Hematopoietic multipotent progenitor cell treated with erythropoietin and hydrocortisone succinate and interleukin-3 and kit ligand, for 8 days (in vitro differentiated cells): ENCODE measurements at regions not wholly inside any gene's neighbourhood (a gene's known extent, or its start where the extent isn't known, plus 50 kb on each side); places are given as distances from the start of the nearest gene placed in this dataset.

Experiments used
- DNase-seq: peaks from one replicate; pipeline ENCODE4 v3.0.0-alpha.2; 2015

- DNase-seq = no peak
Observed at GRCh38 chr4:152109531-152110509, 349.0 kb upstream of the GATB start.

GRCh38 chr4:152107736-152108500 is 347.1 kb upstream of the GATB start:
- DNase-seq = no peak

DNA sequence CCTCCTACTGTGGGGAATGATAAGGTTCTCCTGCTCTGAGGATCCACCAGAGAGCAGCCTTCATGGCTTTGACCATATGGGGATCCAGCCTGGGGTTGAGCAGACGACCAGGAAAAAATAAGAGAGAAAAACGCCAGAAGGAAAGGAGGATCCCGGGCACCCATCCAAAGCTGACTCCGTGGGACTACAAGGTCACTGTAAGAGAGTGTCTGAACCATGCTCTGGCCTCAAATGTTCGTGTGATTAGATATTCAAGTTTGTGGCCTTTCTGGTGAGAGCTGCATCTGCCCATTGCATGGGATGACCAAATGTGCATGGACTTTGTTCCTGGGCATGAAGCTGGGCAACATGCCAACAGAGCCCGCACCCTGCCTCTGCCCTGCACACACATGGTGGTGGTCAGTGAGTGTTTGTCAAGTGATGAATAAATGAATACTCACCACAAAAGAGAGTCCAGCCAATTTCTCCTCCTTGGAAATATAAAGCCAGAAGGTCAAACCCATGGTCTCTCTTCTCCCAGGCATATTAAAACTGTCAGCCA is 346.0 kb upstream of the GATB start:
- no peak for DNase-seq

GRCh38 chr4:152106113-152106763 is 345.4 kb upstream of the GATB start:
- DNase-seq = no peak

DNA sequence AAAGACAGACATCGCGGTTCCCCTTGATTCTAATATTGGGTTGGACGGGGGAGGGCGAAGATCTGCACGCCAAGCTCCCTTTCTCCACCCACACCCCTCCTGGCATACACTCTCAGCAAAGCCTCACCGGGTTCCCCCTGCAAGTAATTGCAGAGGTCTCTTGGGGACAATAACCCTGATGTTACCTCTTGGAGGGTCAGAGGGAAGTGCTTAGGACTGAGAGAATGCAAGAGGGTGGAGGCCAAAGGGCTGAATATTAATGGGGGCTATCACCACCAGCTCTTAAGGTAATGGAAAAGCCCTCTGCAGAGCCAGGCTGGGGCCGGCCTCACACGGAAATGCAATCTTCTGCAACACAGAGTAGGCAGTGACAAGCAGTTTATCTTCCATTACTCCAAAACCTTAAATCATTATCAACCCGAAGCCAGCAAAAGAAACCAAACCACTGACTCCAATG is 344.1 kb upstream of the GATB start:
- DNase-seq = no peak

- no peak for DNase-seq
Observed at GRCh38 chr4:152104356-152104755, 343.5 kb upstream of the GATB start.

- DNase-seq = no peak
Observed at GRCh38 chr4:152103181-152103901, 342.5 kb upstream of the GATB start.

DNA sequence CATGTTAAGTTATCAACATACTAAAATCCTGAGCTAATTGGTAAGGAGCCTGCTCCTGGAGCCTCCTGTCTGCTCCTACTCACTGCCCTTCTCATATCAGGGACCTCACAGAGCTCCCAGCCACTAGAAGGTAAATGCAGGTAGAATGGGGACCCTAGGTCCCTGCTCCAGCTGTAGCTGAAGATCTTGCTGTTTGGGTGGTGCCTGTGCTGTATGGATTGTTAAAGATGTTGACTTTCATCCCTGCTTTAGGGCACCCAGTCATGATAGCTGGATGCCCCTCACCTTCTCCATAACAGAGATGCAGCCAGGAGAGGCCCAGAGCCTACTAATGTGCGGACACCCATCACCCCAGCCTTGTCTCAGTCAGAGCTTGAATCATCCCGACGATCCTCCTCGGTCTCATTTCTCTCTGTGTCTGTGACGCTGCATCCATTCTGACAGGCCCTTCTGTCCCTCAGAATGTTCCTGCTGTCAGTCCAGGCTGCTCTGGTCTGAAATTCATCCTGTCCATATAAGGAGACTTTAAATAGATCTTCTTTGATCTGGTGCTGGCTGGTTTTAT is 341.7 kb upstream of the GATB start:
- DNase-seq = no peak

DNA sequence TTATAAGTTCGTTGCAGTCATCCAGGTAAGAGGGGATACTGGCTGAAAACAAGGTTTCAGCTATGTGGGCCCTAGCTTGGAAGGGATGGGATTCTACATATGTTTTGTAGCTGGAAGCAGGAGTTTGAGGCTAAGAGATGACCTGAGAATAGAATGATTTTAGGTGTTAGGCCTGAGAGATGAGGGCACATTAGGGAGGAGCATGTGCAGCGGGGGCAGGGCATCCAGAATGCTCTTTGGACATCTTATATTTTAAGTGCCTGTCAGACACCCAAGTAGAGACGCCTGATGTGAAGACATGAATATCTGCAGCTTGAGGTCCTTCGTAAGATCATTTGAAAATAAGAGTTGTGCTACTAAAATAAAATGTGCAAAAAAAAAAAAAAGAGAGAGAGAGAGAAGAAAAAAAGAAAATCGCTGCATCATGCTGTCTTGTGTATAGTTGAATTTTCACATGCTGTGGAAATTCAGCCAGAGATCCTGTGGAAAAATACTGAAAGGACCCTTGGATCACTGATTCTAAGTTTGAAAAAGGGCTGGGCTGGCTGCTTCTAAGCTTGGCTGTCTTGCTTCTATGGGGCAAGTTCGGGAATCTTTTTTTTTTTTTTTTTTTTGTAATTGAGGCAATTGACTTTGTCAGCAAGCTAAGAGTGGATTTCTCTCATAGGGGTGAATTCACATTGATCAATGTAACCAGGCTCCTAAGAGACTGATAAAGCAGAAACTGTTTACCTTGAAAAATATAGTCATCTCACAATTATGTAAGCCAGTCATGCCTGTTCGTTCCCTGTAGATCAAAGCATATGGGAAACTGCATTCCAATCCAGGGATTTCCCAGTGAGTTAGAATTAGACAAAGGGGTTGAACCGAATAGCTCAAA is 341.0 kb upstream of the GATB start:
- DNase-seq = no peak

DNA sequence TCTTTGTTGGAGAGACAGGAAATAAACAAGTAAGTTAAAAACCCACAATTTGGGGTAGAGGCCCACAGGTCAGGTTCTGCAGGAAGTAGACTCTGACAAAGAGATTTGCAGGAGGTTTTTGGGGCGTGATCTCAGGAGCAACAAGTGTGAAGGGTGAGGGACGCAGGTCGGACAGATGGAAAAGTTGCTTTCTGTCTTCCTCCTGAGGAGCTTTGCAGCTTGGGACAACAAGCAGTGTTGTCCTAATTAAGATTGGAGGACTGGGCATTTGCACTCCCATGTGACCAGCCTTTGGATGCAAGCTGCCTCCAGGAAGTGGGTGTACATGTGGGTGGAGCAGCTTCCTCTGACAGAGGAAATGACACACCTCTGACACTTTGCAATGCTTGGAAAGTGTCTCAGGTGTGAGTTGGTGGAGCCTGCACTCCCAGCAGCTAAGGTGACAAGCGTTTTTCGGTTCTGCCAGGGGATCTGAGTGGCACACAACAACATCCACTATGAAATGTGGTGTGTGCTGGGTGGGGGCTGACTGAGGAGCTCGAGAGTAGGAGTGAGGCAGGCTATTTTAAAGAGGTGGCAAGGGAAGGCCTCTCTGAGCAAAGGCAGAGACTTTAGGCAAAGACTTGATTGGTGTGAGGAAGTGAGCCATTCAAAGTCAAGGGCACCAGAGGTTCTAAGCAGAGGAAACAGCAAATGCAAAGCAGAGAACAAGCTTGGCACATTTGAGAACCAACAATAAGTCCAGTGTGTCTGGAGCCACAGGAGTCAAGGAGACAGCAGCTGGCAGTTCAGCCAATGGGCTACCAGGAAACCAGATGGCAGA is 339.8 kb upstream of the GATB start:
- DNase-seq = no peak

GRCh38 chr4:152099981-152100378 is 339.2 kb upstream of the GATB start:
- no peak for DNase-seq

GRCh38 chr4:152099555-152099954 is 338.7 kb upstream of the GATB start:
- no peak for DNase-seq

GRCh38 chr4:152099061-152099425 is 338.2 kb upstream of the GATB start:
- DNase-seq = no peak

GRCh38 chr4:152098365-152099060 is 337.7 kb upstream of the GATB start:
- DNase-seq = no peak

DNA sequence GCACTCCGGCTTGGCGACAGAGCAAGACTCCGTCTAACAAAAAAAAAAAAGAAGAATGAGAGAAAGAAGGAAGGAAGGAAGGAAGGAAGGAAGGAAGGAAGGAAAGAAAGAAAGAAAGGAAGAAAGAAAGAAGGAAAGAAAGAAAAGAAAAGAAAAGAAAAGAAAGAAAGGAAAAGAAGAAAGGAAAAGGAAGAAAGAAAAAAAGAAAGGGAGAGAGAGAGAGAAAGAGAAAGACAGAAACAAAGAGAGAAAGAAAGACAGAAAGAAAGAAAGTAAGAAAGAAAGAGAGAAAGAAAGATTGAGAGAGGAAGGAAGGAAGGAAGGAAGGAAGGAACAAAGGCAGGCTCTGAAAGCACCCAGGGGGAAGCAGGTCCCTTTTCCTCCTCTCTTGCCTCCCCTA is 336.6 kb upstream of the GATB start:
- DNase-seq = no peak

DNA sequence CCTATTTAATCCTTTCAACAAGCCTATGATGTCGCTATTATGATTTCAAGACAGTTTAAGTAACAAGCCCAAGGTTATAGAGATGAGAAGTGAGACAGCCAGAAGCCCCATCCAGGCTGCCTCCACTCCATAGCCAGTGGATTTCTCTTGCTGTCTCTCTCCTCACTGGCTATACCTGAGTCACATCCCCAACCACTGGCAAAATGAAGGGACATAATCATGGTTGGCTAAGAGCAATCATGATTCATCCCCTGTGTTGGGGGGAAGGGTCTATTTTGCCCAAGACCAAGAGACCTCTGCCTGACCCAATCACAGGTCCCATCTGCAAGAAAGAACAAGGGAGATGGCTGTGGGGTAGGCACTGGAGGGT is 334.9 kb upstream of the GATB start:
- no peak for DNase-seq

- DNase-seq = no peak
Observed at GRCh38 chr4:152094970-152095700, 334.3 kb upstream of the GATB start.

GRCh38 chr4:152091405-152091804 is 330.6 kb upstream of the GATB start:
- no peak for DNase-seq

GRCh38 chr4:152090543-152090942 is 329.7 kb upstream of the GATB start:
- no peak for DNase-seq
